K562 (cell line): ENCODE measurements at regions not wholly inside any gene's neighbourhood (a gene's known extent, or its start where the extent isn't known, plus 50 kb on each side); places are given as distances from the start of the nearest gene placed in this dataset.
A peak's percentile ranks its signal among the peaks of the same experiment; 100 is the strongest.

Experiments
- ATAC-seq: fragments of 200-7000 bp; cut with Tn5 transposase; 3 replicates; pipeline ENCODE4 v1.9.1; 2020; ENCODE audit warnings: moderate library complexity
- BruUV-seq: library from RNA; stranded (reverse); fragments of 400-500 nt; replicated peaks from 2 replicates; lab custom pipeline; 2021; lab: Mats Ljungman, UMichigan
- CTCF ChIA-PET: fragments of 300-600 bp; formaldehyde crosslinking; extraction: SDS; loops from one replicate; lab custom pipeline; 2021; ENCODE audit warnings: low intra/inter-chr PET ratio; lab: Yijun Ruan, JAX
- POLR2A ChIA-PET: fragments of 300-600, 350-650 bp; sonication (Branson Sonifier 250); formaldehyde crosslinking; extraction: SDS; loops from one replicate; lab custom pipeline; 2021; ENCODE audit warnings: antibody characterized with exemption, inconsistent platforms; lab: Yijun Ruan, JAX
- DNase-seq, 4 experiments: peaks; one replicate each; pipeline versions ENCODE4 v3.0.0 to v3.0.0-alpha.2; 2011 to 2018; ENCODE audit warnings: low spot score in 3 of 4, mixed read lengths in 3 of 4; ENCODE audit errors: extremely low read depth in 1 of 4
- FAIRE-seq: peaks from 2 replicates; lab custom pipeline; 2011; peaks lifted over from hg19 to GRCh38; lab: Jason Lieb, UNC
- H2AFZ ChIP-seq: 2 replicates; pipeline ENCODE4 v1.6.0; 2011; ENCODE audit warnings: low read depth, low read length, control low read depth, inconsistent platforms
- H3K27ac ChIP-seq: fragments of 200-600 bp; 3 replicates; pipeline ENCODE4 v1.8.0; 2011; ENCODE audit warnings: low read depth, mild to moderate bottlenecking, control low read depth, inconsistent platforms, low read length, moderate library complexity, mixed read lengths; ENCODE audit errors: extremely low read depth
- H3K27me3 ChIP-seq, 2 experiments: fragments of 300-600 bp in 1 of 2; 2 replicates in 1 of 2; 3 replicates in 1 of 2; pipeline versions ENCODE4 v1.6.0 to v1.8.0; 2011; ENCODE audit warnings: inconsistent platforms in 2 of 2, low read length in 2 of 2, mild to moderate bottlenecking in 1 of 2, mixed read lengths in 1 of 2, moderate library complexity in 1 of 2; ENCODE audit not compliant: control insufficient read depth in 2 of 2, insufficient read depth in 2 of 2
- H3K36me3 ChIP-seq: fragments of 300-600 bp; 3 replicates; pipeline ENCODE4 v1.8.0; 2011; ENCODE audit warnings: mild to moderate bottlenecking, low read length, inconsistent platforms; ENCODE audit not compliant: control insufficient read depth, insufficient read depth
- H3K4me1 ChIP-seq, 2 experiments: fragments of 200-600 bp in 1 of 2; replicated peaks in 1 of 2; 2 replicates in 1 of 2; 3 replicates in 1 of 2; pipeline versions ENCODE4 v1.5.1 to v1.8.0; 2011; ENCODE audit warnings: inconsistent platforms in 2 of 2, low read length in 2 of 2, mild to moderate bottlenecking in 1 of 2, mixed read lengths in 1 of 2, moderate library complexity in 1 of 2; ENCODE audit not compliant: control insufficient read depth in 2 of 2, insufficient read depth in 2 of 2
- H3K4me2 ChIP-seq: 2 replicates; pipeline ENCODE4 v1.6.1; 2011; ENCODE audit warnings: low read length, control low read depth, inconsistent platforms, mixed read lengths; ENCODE audit not compliant: insufficient read depth
- H3K4me3 ChIP-seq: fragments of 200-600 bp; sonication (generic), shearing (Covaris generic); 2 replicates; pipeline ENCODE4 v1.5.1; 2016; ENCODE audit warnings: control low read depth, inconsistent platforms
- H3K79me2 ChIP-seq: fragments of 200-600 bp; 3 replicates; pipeline ENCODE4 v1.8.0; 2011; ENCODE audit warnings: low read length, inconsistent platforms; ENCODE audit not compliant: control insufficient read depth, insufficient read depth
- H3K9ac ChIP-seq, 2 experiments: 2 replicates each; pipeline versions ENCODE4 v1.6.0 to v1.6.1; 2011; ENCODE audit warnings: low read depth in 2 of 2, low read length in 2 of 2, control low read depth in 1 of 2, inconsistent platforms in 1 of 2, mild to moderate bottlenecking in 1 of 2, mixed read lengths in 1 of 2; ENCODE audit not compliant: insufficient read depth in 1 of 2
- H3K9me1 ChIP-seq: one replicate; pipeline ENCODE4 v1.6.0; 2011; ENCODE audit warnings: inconsistent platforms, mild to moderate bottlenecking, low read length, moderate library complexity; ENCODE audit not compliant: control insufficient read depth, insufficient read depth
- H3K9me3 ChIP-seq: replicated peaks from 2 replicates; pipeline ENCODE4 v1.5.1; 2011; ENCODE audit warnings: low read depth, low read length, inconsistent platforms; ENCODE audit not compliant: control insufficient read depth, insufficient read depth
- H4K20me1 ChIP-seq: replicated peaks from 2 replicates; pipeline ENCODE4 v1.6.1; 2011; ENCODE audit warnings: low read length, inconsistent platforms, mixed read lengths; ENCODE audit not compliant: control insufficient read depth, insufficient read depth
- BCL6 ChIP-seq: fragments of 250-450 bp; sonication (Bioruptor Pico); IDR thresholded peaks from 2 replicates; pipeline ENCODE4 v1.4.0; 2020
- BRD4 ChIP-seq: fragments of 200-600 bp; sonication (generic); IDR thresholded peaks from 2 replicates; pipeline ENCODE4 v1.6.1; 2017; ENCODE audit warnings: inconsistent platforms
- ERF ChIP-seq: fragments of 450-650 bp; formaldehyde crosslinking; IDR thresholded peaks from 2 replicates; pipeline ENCODE4 v1.4.0; 2020; ENCODE audit warnings: mild to moderate bottlenecking, mixed read lengths
- KLF16 ChIP-seq: IDR thresholded peaks from 2 replicates; pipeline ENCODE4 v1.6.1; 2016; ENCODE audit warnings: antibody characterized with exemption
- MTA3 ChIP-seq: fragments of 450-650 bp; formaldehyde crosslinking; IDR thresholded peaks from 2 replicates; pipeline ENCODE4 v1.6.1; 2017; ENCODE audit warnings: mild to moderate bottlenecking, borderline replicate concordance
- NR0B1 ChIP-seq: fragments of 450-650 bp; IDR thresholded peaks from one replicate; pipeline ENCODE4 v1.6.1; 2018; ENCODE audit warnings: mild to moderate bottlenecking, moderate library complexity; ENCODE audit not compliant: partially characterized antibody
- POLR2A ChIP-seq: fragments of 450-650 bp; conservative IDR thresholded peaks from 2 replicates; pipeline ENCODE4 v1.6.1; 2016
- RBM25 ChIP-seq: fragments of 200-400 bp; formaldehyde crosslinking; IDR thresholded peaks from 2 replicates; pipeline ENCODE4 v1.6.1; 2018; ENCODE audit warnings: low read length, low read depth, moderate library complexity; ENCODE audit not compliant: severe bottlenecking
- SPI1 ChIP-seq: IDR thresholded peaks from 2 replicates; pipeline ENCODE4 v1.6.1; 2011; ENCODE audit warnings: low read depth, low read length, control low read depth, borderline replicate concordance
- SREBF1 ChIP-seq: fragments of 150-350 bp; IDR thresholded peaks from 2 replicates; pipeline ENCODE4 v1.6.1; 2014; ENCODE audit warnings: antibody characterized with exemption, low read depth, low read length, borderline replicate concordance
- ZBTB7A ChIP-seq: IDR thresholded peaks from 2 replicates; pipeline ENCODE4 v1.6.1; 2011; ENCODE audit warnings: low read depth, mild to moderate bottlenecking, low read length, moderate library complexity, borderline replicate concordance; ENCODE audit not compliant: control insufficient read depth
- ZNF695 ChIP-seq: fragments of 450-650 bp; formaldehyde crosslinking; IDR thresholded peaks from 2 replicates; pipeline ENCODE4 v1.4.0; 2020; ENCODE audit warnings: mild to moderate bottlenecking, moderate library complexity
- ZSCAN32 ChIP-seq: fragments of 450-650 bp; formaldehyde crosslinking; IDR thresholded peaks from 2 replicates; pipeline ENCODE4 v1.4.0; 2020; ENCODE audit warnings: mild to moderate bottlenecking, moderate library complexity
- WGBS: fragments of 100-300 bp; shearing (Covaris generic); methylation state at CpG from one replicate; pipeline ENCODE4 v1.1.6; 2016; ENCODE audit warnings: low coverage, mixed read lengths; ENCODE audit not compliant: insufficient coverage; ENCODE audit errors: missing lambda C conversion rate; 5-methylcytosine and 5-hydroxymethylcytosine counted together
- in situ Hi-C: fragments of 300-500 bp; cut with MboI; formaldehyde crosslinking; loops from 4 replicates; pipeline ENCODE4 v1.15.0; 2018; ENCODE audit warnings: inconsistent platforms, mixed read lengths
- intact Hi-C: fragments of 100-400 bp; cut with micrococcal nuclease; formaldehyde crosslinking; loops from 2 replicates; pipeline ENCODE4 v1.14.2; 2022
- TF ChIP-seq, protein P1 (sequence below): sonication (generic); formaldehyde crosslinking; IDR thresholded peaks from 2 replicates; pipeline ENCODE4 v1.8.1; 2023; ENCODE audit warnings: mild to moderate bottlenecking, missing genetic modification reagents
- TF ChIP-seq, protein P2 (sequence below): sonication (generic); formaldehyde crosslinking; IDR thresholded peaks from 2 replicates; pipeline ENCODE4 v1.8.1; 2023; ENCODE audit warnings: missing genetic modification reagents, mild to moderate bottlenecking, borderline replicate concordance

DNA sequence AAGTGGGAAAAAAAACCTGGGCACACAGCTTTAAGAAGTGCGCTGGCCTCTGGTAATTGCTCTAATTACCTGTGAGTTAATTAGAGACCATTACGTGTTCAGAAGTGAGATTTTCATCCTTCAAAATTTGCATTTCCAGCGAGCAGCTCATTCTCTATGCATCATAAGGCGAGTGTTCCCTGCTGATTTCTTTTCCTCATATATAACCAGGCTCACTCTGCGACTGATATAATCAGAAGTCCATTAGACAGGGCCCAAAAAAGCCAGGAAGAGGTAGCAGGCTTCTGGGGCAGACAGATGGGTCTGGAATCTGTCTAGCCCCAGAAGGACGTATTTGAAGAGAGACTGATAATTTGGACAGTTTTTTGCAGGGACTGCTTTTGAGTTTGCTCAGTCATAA, 158.7 kb downstream of the MTHFS start (continued):
- no peak for TF ChIP-seq ZBTB7A
- no peak for TF ChIP-seq BRD4
- no peak for TF ChIP-seq ZNF695
- no peak for TF ChIP-seq NR0B1
- TF ChIP-seq SREBF1, result no peak
- no peak for TF ChIP-seq BCL6 (CRISPR knock-in tag)
- TF ChIP-seq, all 486 proteins: peak for 0

GRCh38 chr15:79740561-79740960, 156.3 kb downstream of the MTHFS start:
- in situ Hi-C loops, result no loop called here
- CTCF ChIA-PET, result no interaction called here

More at GRCh38 chr15:79740561-79740960, 156.3 kb downstream of the MTHFS start:
- Histone ChIP-seq H3K27ac (no peak overlapping the region), H3K9me3 (no peaks in the 10 kb centered on the region), H3K79me2 (no peaks in the 10 kb centered on the region), H3K4me3 (no peak overlapping the region), H3K27me3 (peaks cover 0 to 3% of the 10 kb centered on the region in 2 experiments; a peak in 2 of 5 replicates), H3K9ac (no peak overlapping the region), H3K36me3 (no peaks in the 10 kb centered on the region), H3K4me1 (no peaks in the 10 kb centered on the region), H3K4me2 (no peak overlapping the region), H4K20me1 (no peaks in the 10 kb centered on the region), H3K9me1 (no peaks in the 10 kb centered on the region)
- ATAC-seq (no peak), FAIRE-seq (no peak)
- POLR2A ChIA-PET, result no interaction called here
- 0% methylated on average over 2 of the region's 2 CpGs for WGBS
- intact Hi-C loops, result no loop called here
- TF ChIP-seq SPI1, result 0 out of 2 replicates have a peak, but pooled peaks have one; percentile 12
- TF ChIP-seq POLR2A, result no peak
- TF ChIP-seq, protein P1, sequence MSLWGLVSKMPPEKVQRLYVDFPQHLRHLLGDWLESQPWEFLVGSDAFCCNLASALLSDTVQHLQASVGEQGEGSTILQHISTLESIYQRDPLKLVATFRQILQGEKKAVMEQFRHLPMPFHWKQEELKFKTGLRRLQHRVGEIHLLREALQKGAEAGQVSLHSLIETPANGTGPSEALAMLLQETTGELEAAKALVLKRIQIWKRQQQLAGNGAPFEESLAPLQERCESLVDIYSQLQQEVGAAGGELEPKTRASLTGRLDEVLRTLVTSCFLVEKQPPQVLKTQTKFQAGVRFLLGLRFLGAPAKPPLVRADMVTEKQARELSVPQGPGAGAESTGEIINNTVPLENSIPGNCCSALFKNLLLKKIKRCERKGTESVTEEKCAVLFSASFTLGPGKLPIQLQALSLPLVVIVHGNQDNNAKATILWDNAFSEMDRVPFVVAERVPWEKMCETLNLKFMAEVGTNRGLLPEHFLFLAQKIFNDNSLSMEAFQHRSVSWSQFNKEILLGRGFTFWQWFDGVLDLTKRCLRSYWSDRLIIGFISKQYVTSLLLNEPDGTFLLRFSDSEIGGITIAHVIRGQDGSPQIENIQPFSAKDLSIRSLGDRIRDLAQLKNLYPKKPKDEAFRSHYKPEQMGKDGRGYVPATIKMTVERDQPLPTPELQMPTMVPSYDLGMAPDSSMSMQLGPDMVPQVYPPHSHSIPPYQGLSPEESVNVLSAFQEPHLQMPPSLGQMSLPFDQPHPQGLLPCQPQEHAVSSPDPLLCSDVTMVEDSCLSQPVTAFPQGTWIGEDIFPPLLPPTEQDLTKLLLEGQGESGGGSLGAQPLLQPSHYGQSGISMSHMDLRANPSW (CRISPR knock-in tag), result no peak
- peak; percentile 97 for TF ChIP-seq RBM25
- TF ChIP-seq KLF16, result no peak
- no peak for TF ChIP-seq ZSCAN32 (CRISPR knock-in tag)
- no peak for TF ChIP-seq ERF (CRISPR knock-in tag)
- no peak for TF ChIP-seq MTA3
- TF ChIP-seq, protein P2, sequence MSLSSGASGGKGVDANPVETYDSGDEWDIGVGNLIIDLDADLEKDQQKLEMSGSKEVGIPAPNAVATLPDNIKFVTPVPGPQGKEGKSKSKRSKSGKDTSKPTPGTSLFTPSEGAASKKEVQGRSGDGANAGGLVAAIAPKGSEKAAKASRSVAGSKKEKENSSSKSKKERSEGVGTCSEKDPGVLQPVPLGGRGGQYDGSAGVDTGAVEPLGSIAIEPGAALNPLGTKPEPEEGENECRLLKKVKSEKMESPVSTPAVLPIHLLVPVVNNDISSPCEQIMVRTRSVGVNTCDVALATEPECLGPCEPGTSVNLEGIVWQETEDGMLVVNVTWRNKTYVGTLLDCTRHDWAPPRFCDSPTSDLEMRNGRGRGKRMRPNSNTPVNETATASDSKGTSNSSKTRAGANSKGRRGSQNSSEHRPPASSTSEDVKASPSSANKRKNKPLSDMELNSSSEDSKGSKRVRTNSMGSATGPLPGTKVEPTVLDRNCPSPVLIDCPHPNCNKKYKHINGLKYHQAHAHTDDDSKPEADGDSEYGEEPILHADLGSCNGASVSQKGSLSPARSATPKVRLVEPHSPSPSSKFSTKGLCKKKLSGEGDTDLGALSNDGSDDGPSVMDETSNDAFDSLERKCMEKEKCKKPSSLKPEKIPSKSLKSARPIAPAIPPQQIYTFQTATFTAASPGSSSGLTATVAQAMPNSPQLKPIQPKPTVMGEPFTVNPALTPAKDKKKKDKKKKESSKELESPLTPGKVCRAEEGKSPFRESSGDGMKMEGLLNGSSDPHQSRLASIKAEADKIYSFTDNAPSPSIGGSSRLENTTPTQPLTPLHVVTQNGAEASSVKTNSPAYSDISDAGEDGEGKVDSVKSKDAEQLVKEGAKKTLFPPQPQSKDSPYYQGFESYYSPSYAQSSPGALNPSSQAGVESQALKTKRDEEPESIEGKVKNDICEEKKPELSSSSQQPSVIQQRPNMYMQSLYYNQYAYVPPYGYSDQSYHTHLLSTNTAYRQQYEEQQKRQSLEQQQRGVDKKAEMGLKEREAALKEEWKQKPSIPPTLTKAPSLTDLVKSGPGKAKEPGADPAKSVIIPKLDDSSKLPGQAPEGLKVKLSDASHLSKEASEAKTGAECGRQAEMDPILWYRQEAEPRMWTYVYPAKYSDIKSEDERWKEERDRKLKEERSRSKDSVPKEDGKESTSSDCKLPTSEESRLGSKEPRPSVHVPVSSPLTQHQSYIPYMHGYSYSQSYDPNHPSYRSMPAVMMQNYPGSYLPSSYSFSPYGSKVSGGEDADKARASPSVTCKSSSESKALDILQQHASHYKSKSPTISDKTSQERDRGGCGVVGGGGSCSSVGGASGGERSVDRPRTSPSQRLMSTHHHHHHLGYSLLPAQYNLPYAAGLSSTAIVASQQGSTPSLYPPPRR (CRISPR knock-in tag), result no peak
- TF ChIP-seq, all 486 proteins: peak for 2
- no peak overlapping the region for H2AFZ ChIP-seq
- DNase-seq, result no peak
- no TSS peak for BruUV-seq
